Uterus (tissue), 2 donors: ENCODE measurements at regions not wholly inside any gene's neighbourhood (a gene's known extent, or its start where the extent isn't known, plus 50 kb on each side); places are given as distances from the start of the nearest gene placed in this dataset.

Source experiments
- POLR2A ChIP-seq, 2 donors: fragments of 450-650 bp; IDR thresholded peaks; one replicate each; pipeline ENCODE4 v1.6.1; 2016; ENCODE audit warnings: antibody characterized with exemption in 2 of 2, mild to moderate bottlenecking in 1 of 2, moderate library complexity in 1 of 2
- TF ChIP-seq, protein P1 (sequence below), 4 experiments: fragments of 200-600 bp in 2 of 4; fragments of 450-650 bp in 2 of 4; sonication (generic) in 2 of 4; IDR thresholded peaks; one replicate each; pipeline ENCODE4 v1.5.1; 2016 to 2019; ENCODE audit warnings: antibody characterized with exemption in 4 of 4, mild to moderate bottlenecking in 2 of 4, moderate library complexity in 1 of 4

DNA sequence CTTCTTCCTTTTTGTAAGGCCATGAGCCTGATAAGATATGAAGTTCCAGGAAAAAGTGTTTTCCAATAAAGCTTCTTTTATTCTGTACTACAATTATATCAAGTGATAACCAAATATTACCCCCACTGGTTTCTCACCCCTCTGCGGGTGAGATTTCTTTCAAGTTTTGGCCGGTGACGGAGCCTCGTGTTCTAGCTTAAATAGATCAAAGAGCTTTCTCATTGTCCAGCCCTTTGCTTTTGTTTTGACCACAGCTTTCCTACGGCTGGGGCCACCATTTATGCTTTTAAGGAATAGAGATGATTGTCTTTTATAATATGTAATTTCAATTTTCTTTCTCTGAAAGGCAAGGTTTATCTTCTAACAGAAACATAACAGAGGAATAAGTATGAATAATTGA lies 196.7 kb upstream of the MTPN start:
- TF ChIP-seq, protein P1, sequence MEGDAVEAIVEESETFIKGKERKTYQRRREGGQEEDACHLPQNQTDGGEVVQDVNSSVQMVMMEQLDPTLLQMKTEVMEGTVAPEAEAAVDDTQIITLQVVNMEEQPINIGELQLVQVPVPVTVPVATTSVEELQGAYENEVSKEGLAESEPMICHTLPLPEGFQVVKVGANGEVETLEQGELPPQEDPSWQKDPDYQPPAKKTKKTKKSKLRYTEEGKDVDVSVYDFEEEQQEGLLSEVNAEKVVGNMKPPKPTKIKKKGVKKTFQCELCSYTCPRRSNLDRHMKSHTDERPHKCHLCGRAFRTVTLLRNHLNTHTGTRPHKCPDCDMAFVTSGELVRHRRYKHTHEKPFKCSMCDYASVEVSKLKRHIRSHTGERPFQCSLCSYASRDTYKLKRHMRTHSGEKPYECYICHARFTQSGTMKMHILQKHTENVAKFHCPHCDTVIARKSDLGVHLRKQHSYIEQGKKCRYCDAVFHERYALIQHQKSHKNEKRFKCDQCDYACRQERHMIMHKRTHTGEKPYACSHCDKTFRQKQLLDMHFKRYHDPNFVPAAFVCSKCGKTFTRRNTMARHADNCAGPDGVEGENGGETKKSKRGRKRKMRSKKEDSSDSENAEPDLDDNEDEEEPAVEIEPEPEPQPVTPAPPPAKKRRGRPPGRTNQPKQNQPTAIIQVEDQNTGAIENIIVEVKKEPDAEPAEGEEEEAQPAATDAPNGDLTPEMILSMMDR (IDR thresholded peaks at IDR 0.05), result no peak
- no peak for TF ChIP-seq POLR2A (IDR thresholded peaks at IDR 0.05)
